ENCODE measurements at regions not wholly inside any gene's neighbourhood (a gene's known extent, or its start where the extent isn't known, plus 50 kb on each side); places are given as distances from the start of the nearest gene placed in this dataset.

DNA sequence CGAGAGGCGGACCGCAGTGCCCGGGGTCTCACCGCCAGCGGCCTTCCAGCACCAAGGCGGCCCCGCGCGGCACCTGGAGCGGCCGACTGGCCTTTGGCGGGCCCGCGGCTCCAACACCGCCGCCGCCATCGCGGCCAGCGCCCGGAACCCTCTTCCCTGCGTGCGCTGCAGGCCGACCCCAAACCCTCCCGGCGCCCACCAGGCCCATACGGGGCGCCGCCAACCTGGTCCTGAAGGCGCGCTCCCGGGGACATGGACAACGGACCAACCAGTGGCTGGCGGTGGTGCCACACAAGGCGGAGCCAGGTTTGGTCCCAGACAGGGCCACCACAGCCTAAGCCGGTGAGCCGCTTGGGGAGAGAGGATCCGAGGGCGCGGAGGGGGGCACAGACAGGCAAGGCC lies 1514.8 kb upstream of the DEFB115 start:
- TF ChIP-seq, protein P1, sequence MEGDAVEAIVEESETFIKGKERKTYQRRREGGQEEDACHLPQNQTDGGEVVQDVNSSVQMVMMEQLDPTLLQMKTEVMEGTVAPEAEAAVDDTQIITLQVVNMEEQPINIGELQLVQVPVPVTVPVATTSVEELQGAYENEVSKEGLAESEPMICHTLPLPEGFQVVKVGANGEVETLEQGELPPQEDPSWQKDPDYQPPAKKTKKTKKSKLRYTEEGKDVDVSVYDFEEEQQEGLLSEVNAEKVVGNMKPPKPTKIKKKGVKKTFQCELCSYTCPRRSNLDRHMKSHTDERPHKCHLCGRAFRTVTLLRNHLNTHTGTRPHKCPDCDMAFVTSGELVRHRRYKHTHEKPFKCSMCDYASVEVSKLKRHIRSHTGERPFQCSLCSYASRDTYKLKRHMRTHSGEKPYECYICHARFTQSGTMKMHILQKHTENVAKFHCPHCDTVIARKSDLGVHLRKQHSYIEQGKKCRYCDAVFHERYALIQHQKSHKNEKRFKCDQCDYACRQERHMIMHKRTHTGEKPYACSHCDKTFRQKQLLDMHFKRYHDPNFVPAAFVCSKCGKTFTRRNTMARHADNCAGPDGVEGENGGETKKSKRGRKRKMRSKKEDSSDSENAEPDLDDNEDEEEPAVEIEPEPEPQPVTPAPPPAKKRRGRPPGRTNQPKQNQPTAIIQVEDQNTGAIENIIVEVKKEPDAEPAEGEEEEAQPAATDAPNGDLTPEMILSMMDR (IDR thresholded peaks at IDR 0.05): no peak

DNA sequence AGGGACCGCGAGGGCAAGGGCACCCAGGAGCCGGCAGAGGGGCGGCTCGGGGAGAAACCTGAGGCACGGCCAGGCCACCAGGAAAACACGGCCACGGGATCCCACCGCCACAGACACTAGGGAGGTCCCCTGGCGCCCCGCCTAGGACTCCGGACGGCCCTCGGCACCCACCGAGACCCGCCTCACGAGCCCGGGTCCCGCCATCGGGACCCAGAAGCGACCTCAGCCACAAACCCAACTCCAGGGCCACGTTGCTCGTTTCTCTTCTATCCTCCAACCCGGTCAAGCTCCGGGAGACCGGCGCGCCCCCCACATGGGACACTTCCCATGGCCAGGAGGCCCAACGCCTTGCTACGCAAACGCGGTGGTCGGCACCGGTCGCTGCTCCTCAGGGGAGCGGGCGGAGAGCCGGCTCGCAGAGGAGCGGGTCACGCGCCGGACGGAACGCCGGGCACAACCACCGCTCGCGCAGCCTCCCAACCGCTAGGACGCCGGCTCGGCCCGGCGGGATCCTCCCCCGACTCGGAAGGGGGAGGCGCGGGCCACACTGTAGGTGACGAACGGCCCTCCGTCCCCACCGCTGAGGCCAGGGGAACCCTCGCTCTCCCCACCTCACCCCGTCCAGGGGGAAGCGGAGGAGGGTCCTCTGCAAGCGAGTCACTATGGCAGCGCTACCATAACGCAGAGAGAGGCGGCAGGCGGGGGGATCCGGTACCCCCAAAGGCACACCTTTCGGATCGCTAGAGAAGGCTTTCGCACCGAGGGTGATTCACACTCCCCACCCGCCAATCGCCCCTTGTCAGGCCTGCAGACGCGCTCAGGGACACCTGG lies 1514.1 kb upstream of the DEFB115 start:
- TF ChIP-seq, protein P1 (IDR thresholded peaks at IDR 0.05): no peak

DNA sequence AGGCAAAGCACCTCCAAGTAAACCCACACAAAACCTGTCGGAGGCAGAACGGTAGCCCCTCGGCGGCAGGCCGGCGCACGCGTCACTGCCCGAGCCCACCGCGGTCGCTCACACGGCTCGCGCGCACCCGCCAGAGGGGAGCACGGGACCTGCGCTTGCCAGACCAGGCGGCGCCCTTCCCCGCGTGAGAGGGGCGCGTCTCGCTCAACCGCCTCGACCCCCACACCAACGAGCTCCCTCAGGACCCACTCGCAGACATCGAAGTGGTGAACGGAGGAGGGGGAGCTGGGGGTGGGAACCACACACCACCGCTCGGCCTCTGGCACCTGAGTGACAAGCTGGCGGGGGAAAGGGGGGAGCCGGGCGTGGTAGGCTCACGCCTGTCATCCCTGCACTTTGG lies 1513.4 kb upstream of the DEFB115 start:
- TF ChIP-seq, protein P1 (IDR thresholded peaks at IDR 0.05): no peak

DNA sequence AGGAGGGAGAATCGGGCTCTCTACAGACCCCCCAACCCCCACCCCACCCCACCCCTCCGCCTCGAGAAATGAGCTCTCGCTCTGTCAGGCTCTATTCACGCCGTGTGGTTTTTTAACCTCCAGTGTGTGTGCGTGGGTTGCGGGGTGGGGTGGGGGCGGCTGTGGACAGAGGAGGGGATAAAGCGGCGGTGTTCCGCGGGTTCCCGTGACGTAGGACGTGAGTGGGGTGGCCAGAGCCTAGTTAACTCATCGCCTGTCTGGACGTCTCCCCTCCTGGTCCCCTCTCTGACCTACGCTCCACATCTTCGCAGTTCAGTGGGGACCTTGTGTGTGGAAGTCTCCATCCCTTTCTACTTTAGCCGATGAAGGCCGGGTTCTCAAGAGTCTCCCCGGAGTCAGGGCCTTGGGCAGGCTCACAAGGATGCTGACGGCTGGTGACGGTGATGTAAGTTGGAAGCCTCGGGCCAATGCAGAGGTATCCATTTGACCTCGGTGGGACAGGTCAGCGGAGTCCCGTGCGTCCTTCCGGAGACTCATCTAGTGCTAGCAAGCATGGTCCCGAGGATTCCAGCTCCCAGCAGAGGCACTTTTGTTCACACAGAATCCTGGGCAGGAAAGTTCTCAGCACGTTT lies 1507.1 kb upstream of the DEFB115 start:
- TF ChIP-seq, protein P1 (IDR thresholded peaks at IDR 0.05): no peak

DNA sequence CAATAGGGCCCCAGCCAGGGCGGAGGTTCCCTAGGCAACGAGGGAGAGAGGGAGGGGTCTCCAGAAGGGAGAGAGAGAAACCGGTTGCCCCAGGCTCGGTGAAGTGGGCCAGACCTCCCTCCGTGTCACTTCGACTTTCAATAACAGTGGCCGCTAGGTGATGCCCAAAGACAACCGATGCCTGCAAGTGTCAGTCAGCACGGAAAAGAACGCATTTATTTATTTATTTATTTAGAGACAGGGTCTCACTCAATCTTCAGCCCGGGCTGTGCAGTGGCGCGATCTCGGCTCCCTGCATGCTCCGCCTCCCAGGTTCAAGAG lies 1504.1 kb upstream of the DEFB115 start:
- TF ChIP-seq, protein P1 (IDR thresholded peaks at IDR 0.05): peak; percentile 52; the same call in 1 of the 2 replicates

DNA sequence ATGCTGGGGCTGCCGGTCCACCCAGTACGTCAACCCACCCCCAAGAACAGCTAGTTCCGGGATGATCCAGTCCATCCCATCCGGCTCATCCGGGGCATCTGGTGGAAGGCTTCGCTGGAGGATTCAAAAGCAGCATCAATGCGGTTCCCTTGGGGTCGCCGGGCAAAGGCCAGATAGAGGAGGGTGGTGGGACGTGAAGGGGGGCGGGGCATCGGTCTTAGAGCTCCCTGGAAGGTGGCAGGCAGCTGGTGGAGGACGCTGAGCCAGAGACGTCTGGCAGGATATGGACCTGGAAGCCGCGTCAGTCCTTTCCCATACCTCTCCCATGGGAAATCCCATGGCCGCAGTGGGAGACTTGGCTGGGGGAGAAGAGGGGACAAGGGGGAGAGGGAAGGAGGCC lies 1500.8 kb upstream of the DEFB115 start:
- TF ChIP-seq, protein P1 (IDR thresholded peaks at IDR 0.05): no peak

DNA sequence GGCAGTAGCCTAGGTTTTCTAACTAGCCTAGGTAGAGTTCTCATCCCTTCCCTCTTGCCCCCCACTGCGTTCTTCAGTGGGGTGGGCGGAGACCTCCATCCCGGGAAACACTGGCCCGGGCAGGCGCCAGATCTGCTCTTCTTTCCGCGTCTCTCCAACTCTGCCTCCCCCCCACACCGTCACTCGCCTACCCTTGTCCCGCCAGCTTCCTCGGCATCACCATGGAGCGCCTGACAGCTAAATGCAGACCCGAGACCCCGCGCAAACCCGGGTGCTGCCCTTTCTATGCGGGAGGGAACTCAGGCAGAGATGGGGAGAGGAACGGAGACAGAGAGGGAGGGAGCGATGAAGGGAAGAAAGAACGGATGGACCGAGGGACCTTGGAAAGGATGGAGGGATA lies 1494.8 kb upstream of the DEFB115 start:
- TF ChIP-seq, protein P1 (IDR thresholded peaks at IDR 0.05): no peak

All from LNCAP (cell line).